ENCODE measurements at regions not wholly inside any gene's neighbourhood (a gene's known extent, or its start where the extent isn't known, plus 50 kb on each side); places are given as distances from the start of the nearest gene placed in this dataset.

- H3K27me3 ChIP-seq (ENCODE audit: control insufficient read depth in 1 of 2, insufficient read depth in 2 of 2, low read length in 2 of 2), result no peaks in the 10 kb centered on the region
- no peaks in the 10 kb centered on the region for H3K4me1 ChIP-seq (ENCODE audit: control insufficient read depth in 1 of 2, insufficient read depth in 2 of 2, low read length in 2 of 2)
- no peak overlapping the region for H3K9ac ChIP-seq (ENCODE audit: low read depth in 1 of 2, low read length in 2 of 2)
- H3K36me3 ChIP-seq (ENCODE audit: control insufficient read depth in 1 of 2, insufficient read depth in 2 of 2, low read length in 2 of 2), result no peaks in the 10 kb centered on the region
- H3K4me3 ChIP-seq (ENCODE audit: low read depth in 1 of 2, low read length in 2 of 2), result no peak overlapping the region
- H3K9me3 ChIP-seq (ENCODE audit: control insufficient read depth in 1 of 2, low read length in 2 of 2), result no peaks in the 10 kb centered on the region
- H3K27ac ChIP-seq (ENCODE audit: low read depth, low read length), result no peak overlapping the region
Measured at GRCh38 chr13:70694996-70695715, 586.9 kb upstream of the KLHL1 start.

DNA sequence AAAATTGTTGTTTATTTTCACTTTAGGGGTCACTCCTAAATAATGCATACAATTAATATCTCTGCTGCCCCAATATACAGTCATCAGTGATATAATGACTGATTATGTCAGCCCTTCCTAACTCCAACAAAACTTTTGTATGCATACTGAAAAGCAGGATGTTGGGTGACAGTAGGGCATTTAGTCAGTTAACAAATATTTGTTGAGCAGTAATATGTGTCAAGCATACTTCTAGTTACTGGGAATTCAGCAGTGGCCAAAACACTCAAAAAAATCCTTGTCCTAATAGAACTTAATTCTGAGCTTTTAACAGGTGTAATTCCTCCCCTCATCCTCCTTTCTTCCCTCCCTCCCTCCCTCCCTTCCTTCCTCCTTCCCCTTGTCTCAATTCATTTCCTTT lies 560.7 kb upstream of the KLHL1 start:
- Histone ChIP-seq H3K4me1 (ENCODE audit: control insufficient read depth in 1 of 2, insufficient read depth in 2 of 2, low read length in 2 of 2) (no peaks in the 10 kb centered on the region), H3K4me3 (ENCODE audit: low read depth in 1 of 2, low read length in 2 of 2) (no peak overlapping the region), H3K27ac (ENCODE audit: low read depth, low read length) (no peak overlapping the region), H3K27me3 (ENCODE audit: control insufficient read depth in 1 of 2, insufficient read depth in 2 of 2, low read length in 2 of 2) (no peaks in the 10 kb centered on the region), H3K36me3 (ENCODE audit: control insufficient read depth in 1 of 2, insufficient read depth in 2 of 2, low read length in 2 of 2) (no peaks in the 10 kb centered on the region), H3K9ac (ENCODE audit: low read depth in 1 of 2, low read length in 2 of 2) (no peak overlapping the region), H3K9me3 (ENCODE audit: control insufficient read depth in 1 of 2, low read length in 2 of 2) (no peaks in the 10 kb centered on the region)

DNA sequence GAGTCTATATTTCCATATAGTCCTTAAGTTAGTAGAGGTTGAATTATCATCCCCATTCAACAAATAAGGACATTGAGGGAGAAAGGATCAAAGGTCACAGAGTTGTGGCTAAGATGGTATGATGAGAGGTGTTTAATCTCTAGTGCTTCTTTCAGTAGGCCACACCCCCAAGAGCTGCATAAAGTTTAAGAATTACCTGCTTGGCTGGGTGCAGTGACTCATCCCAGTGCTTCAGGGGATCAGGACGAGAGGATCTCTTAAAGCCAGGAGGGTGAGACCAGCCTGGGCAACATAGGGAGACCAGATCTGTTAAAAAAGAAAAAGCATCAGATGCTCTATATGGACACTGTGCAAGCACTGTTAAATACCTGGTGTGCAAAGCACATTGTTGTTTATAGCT lies 560.0 kb upstream of the KLHL1 start:
- H3K9ac ChIP-seq (ENCODE audit: low read depth in 1 of 2, low read length in 2 of 2), result no peak overlapping the region
- no peaks in the 10 kb centered on the region for H3K9me3 ChIP-seq (ENCODE audit: control insufficient read depth in 1 of 2, low read length in 2 of 2)

DNA sequence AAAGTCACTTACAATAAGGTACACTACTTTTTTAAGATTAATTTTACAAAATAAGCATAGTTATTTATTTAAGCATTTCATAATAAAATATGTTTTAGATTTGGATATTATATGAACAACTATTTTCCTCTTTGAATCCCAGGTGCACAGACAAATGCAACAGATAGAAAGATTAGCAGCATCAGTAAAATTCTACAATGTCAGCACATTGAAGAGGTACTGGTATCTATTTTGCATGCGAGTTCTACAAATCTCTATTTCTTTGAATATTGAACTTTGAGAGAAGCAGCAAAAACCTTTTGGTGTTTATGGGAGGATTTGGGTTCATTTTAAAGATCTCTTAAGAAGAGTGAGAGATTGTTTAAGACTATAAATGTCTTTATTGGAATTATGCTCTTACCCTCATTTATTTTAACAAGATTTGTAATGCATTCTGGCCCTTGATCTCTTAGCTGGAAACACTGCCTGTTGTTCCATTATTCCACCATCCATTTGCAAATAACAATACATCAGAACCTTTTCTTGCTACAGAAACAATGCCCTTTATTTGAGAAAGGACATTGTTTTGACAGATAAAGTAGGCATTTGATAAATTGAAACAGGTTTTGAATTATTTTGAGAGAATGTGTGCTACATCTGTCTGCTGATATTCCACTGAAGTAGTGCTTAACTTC lies 558.8 kb upstream of the KLHL1 start:
- Histone ChIP-seq H3K27me3 (ENCODE audit: control insufficient read depth in 1 of 2, insufficient read depth in 2 of 2, low read length in 2 of 2) (no peaks in the 10 kb centered on the region), H3K9ac (ENCODE audit: low read depth in 1 of 2, low read length in 2 of 2) (no peak overlapping the region), H3K4me3 (ENCODE audit: low read depth in 1 of 2, low read length in 2 of 2) (no peak overlapping the region), H3K27ac (ENCODE audit: low read depth, low read length) (no peak overlapping the region), H3K9me3 (ENCODE audit: control insufficient read depth in 1 of 2, low read length in 2 of 2) (no peaks in the 10 kb centered on the region), H3K4me1 (ENCODE audit: control insufficient read depth in 1 of 2, insufficient read depth in 2 of 2, low read length in 2 of 2) (no peaks in the 10 kb centered on the region), H3K36me3 (ENCODE audit: control insufficient read depth in 1 of 2, insufficient read depth in 2 of 2, low read length in 2 of 2) (no peaks in the 10 kb centered on the region)

More for the DNA sequence above, 560.0 kb upstream of the KLHL1 start:
- H3K27me3 ChIP-seq (ENCODE audit: control insufficient read depth in 1 of 2, insufficient read depth in 2 of 2, low read length in 2 of 2), result no peaks in the 10 kb centered on the region
- no peak overlapping the region for H3K4me3 ChIP-seq (ENCODE audit: low read depth in 1 of 2, low read length in 2 of 2)
- H3K4me1 ChIP-seq (ENCODE audit: control insufficient read depth in 1 of 2, insufficient read depth in 2 of 2, low read length in 2 of 2), result no peaks in the 10 kb centered on the region
- H3K27ac ChIP-seq (ENCODE audit: low read depth, low read length), result no peak overlapping the region
- H3K36me3 ChIP-seq (ENCODE audit: control insufficient read depth in 1 of 2, insufficient read depth in 2 of 2, low read length in 2 of 2), result no peaks in the 10 kb centered on the region

DNA sequence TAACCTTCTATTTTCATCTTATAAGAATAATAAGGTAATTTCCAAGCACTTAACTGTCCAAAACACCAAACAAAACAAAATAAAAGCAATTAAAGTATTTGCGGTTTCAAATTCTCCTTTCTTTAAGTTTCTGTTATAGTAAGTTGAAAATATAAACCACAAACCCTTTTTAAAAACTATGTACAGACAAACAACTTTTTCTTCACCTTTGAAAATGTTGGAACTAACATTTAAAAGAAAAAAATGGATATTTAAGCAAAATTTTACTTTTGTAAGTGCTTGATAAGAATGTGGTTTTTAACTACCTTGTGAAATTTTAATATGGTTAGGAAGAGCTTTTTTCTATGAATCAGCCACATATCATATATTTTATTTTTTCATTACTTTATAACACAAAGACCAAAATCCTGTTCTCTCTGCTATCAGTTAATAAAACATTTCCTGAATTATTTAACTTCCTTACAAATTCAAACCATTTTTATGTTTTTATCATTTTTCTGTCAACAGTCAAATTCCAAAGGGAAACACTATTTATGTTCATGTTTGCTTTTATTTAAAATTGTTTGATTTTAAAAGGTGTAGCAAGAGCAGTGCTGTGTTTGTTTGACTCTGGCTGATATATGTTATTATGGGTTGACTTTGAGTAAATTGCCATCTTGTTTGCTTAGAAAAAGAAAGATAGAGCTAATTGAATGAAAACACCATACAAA lies 554.1 kb upstream of the KLHL1 start:
- Histone ChIP-seq H3K4me3 (ENCODE audit: low read depth in 1 of 2, low read length in 2 of 2) (no peak overlapping the region), H3K27me3 (ENCODE audit: control insufficient read depth in 1 of 2, insufficient read depth in 2 of 2, low read length in 2 of 2) (no peaks in the 10 kb centered on the region), H3K9ac (ENCODE audit: low read depth in 1 of 2, low read length in 2 of 2) (no peak overlapping the region), H3K27ac (ENCODE audit: low read depth, low read length) (no peak overlapping the region), H3K4me1 (ENCODE audit: control insufficient read depth in 1 of 2, insufficient read depth in 2 of 2, low read length in 2 of 2) (no peaks in the 10 kb centered on the region), H3K9me3 (ENCODE audit: control insufficient read depth in 1 of 2, low read length in 2 of 2) (no peaks in the 10 kb centered on the region), H3K36me3 (ENCODE audit: control insufficient read depth in 1 of 2, insufficient read depth in 2 of 2, low read length in 2 of 2) (no peaks in the 10 kb centered on the region)

GRCh38 chr13:70644052-70644451 lies 535.8 kb upstream of the KLHL1 start:
- Histone ChIP-seq H3K27me3 (ENCODE audit: control insufficient read depth in 1 of 2, insufficient read depth in 2 of 2, low read length in 2 of 2) (no peaks in the 10 kb centered on the region), H3K9me3 (ENCODE audit: control insufficient read depth in 1 of 2, low read length in 2 of 2) (no peaks in the 10 kb centered on the region), H3K9ac (ENCODE audit: low read depth in 1 of 2, low read length in 2 of 2) (no peak overlapping the region), H3K4me3 (ENCODE audit: low read depth in 1 of 2, low read length in 2 of 2) (no peak overlapping the region), H3K4me1 (ENCODE audit: control insufficient read depth in 1 of 2, insufficient read depth in 2 of 2, low read length in 2 of 2) (no peaks in the 10 kb centered on the region), H3K36me3 (ENCODE audit: control insufficient read depth in 1 of 2, insufficient read depth in 2 of 2, low read length in 2 of 2) (no peaks in the 10 kb centered on the region), H3K27ac (ENCODE audit: low read depth, low read length) (no peak overlapping the region)

DNA sequence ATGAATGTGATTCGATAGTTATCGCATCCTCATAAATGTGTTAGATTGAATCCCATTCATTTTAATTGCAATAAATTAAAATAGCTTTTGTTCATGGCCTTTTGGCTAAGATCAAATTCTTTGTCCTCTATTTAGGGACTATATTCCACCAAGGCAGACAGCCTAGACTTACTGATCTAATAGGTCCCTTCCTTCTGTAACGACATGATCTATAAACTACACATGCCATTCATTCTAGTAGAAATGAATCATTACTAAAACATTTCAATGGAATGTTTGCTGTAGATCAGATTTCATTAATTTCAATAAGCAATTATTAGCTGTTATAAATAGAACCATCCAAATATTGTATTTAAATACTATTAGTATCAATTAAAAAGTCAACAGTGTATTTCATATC lies 526.6 kb upstream of the KLHL1 start:
- H3K9me3 ChIP-seq (ENCODE audit: control insufficient read depth in 1 of 2, low read length in 2 of 2), result no peaks in the 10 kb centered on the region
- no peaks in the 10 kb centered on the region for H3K4me1 ChIP-seq (ENCODE audit: control insufficient read depth in 1 of 2, insufficient read depth in 2 of 2, low read length in 2 of 2)
- H3K4me3 ChIP-seq (ENCODE audit: low read depth in 1 of 2, low read length in 2 of 2), result no peak overlapping the region
- H3K36me3 ChIP-seq (ENCODE audit: control insufficient read depth in 1 of 2, insufficient read depth in 2 of 2, low read length in 2 of 2), result no peaks in the 10 kb centered on the region
- no peaks in the 10 kb centered on the region for H3K27me3 ChIP-seq (ENCODE audit: control insufficient read depth in 1 of 2, insufficient read depth in 2 of 2, low read length in 2 of 2)
- no peak overlapping the region for H3K27ac ChIP-seq (ENCODE audit: low read depth, low read length)
- H3K9ac ChIP-seq (ENCODE audit: low read depth in 1 of 2, low read length in 2 of 2), result no peak overlapping the region

DNA sequence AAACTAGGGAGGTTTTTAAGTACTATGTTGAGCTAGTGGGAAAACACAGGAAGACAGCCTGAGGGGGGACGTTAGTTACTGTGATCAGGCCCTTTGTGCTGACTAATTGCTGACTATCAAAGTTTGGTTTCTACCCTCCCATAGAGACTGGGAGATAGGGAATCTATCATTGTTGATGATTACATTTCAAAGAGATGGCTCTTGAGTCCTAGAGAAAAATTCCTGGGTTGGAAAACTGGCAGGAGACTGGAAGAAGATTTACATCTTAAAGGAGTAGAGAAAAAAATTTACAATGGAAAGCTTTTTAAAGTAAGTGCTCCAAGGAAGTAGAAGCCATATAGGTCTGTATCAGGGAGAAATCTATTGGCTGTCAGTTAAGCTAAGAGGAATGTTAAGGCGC lies 522.0 kb upstream of the KLHL1 start:
- Histone ChIP-seq H3K36me3 (ENCODE audit: control insufficient read depth in 1 of 2, insufficient read depth in 2 of 2, low read length in 2 of 2) (no peaks in the 10 kb centered on the region), H3K4me3 (ENCODE audit: low read depth in 1 of 2, low read length in 2 of 2) (no peak overlapping the region), H3K4me1 (ENCODE audit: control insufficient read depth in 1 of 2, insufficient read depth in 2 of 2, low read length in 2 of 2) (no peaks in the 10 kb centered on the region), H3K27me3 (ENCODE audit: control insufficient read depth in 1 of 2, insufficient read depth in 2 of 2, low read length in 2 of 2) (no peaks in the 10 kb centered on the region), H3K9ac (ENCODE audit: low read depth in 1 of 2, low read length in 2 of 2) (no peak overlapping the region), H3K9me3 (ENCODE audit: control insufficient read depth in 1 of 2, low read length in 2 of 2) (no peaks in the 10 kb centered on the region), H3K27ac (ENCODE audit: low read depth, low read length) (no peak overlapping the region)

DNA sequence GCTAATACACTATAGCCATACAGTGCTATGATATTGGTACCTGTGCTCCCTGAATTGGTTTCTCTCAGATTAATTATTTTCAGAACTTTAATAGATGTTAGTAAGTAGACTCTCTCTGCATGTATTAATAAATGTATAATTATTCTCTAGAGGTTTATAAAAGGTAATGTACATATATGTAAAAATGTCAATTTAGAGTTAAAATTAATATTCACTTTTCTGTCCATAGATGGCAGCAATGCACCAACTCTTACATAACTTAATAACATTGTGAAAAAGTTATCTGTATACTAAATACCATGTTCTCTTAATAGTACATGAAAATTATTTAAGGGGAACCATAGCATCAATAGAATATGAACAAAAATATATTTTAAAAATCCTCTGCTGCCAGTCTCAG lies 515.0 kb upstream of the KLHL1 start:
- Histone ChIP-seq H3K27me3 (ENCODE audit: control insufficient read depth in 1 of 2, insufficient read depth in 2 of 2, low read length in 2 of 2) (no peaks in the 10 kb centered on the region), H3K36me3 (ENCODE audit: control insufficient read depth in 1 of 2, insufficient read depth in 2 of 2, low read length in 2 of 2) (no peaks in the 10 kb centered on the region), H3K9ac (ENCODE audit: low read depth in 1 of 2, low read length in 2 of 2) (no peak overlapping the region), H3K4me1 (ENCODE audit: control insufficient read depth in 1 of 2, insufficient read depth in 2 of 2, low read length in 2 of 2) (no peaks in the 10 kb centered on the region), H3K9me3 (ENCODE audit: control insufficient read depth in 1 of 2, low read length in 2 of 2) (no peaks in the 10 kb centered on the region), H3K27ac (ENCODE audit: low read depth, low read length) (no peak overlapping the region), H3K4me3 (ENCODE audit: low read depth in 1 of 2, low read length in 2 of 2) (no peak overlapping the region)

DNA sequence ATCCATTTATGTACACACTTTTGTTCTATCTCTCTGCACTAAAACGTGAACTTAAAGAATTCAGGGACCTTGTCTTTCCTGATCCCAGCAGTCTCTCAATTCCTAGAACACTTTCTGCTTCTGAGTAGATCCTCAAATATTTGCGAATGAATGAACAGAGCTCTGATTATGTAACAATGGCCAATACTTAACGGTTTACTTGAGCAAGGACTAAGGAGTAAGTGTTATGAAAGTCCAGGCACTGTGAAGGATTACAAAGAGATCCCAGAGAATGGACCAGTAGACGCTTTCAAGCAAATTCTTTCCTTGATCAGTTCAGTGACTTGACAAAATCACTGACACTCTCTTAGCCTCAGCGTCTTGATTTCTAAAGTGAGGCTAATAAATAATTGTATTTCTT lies 514.5 kb upstream of the KLHL1 start:
- no peaks in the 10 kb centered on the region for H3K27me3 ChIP-seq (ENCODE audit: control insufficient read depth in 1 of 2, insufficient read depth in 2 of 2, low read length in 2 of 2)
- no peaks in the 10 kb centered on the region for H3K36me3 ChIP-seq (ENCODE audit: control insufficient read depth in 1 of 2, insufficient read depth in 2 of 2, low read length in 2 of 2)
- H3K4me1 ChIP-seq (ENCODE audit: control insufficient read depth in 1 of 2, insufficient read depth in 2 of 2, low read length in 2 of 2), result no peaks in the 10 kb centered on the region
- no peak overlapping the region for H3K9ac ChIP-seq (ENCODE audit: low read depth in 1 of 2, low read length in 2 of 2)
- H3K9me3 ChIP-seq (ENCODE audit: control insufficient read depth in 1 of 2, low read length in 2 of 2), result no peaks in the 10 kb centered on the region
- no peak overlapping the region for H3K27ac ChIP-seq (ENCODE audit: low read depth, low read length)
- no peak overlapping the region for H3K4me3 ChIP-seq (ENCODE audit: low read depth in 1 of 2, low read length in 2 of 2)
